Gastrocnemius medialis (tissue), 4 donors: ENCODE measurements at regions not wholly inside any gene's neighbourhood (a gene's known extent, or its start where the extent isn't known, plus 50 kb on each side); places are given as distances from the start of the nearest gene placed in this dataset.

ENCODE experiments used
- ATAC-seq, 2 donors: fragments of 150-250 bp; one replicate each; pipeline ENCODE4 v1.9.1; 2016
- DNase-seq, 2 donors: peaks; one replicate each; pipeline ENCODE4 v3.0.0-alpha.2; 2019
- H3K27ac ChIP-seq, 4 donors: fragments of 200-600 bp; sonication (generic); 1 replicate in 1 of 4; 2 replicates in 3 of 4; pipeline ENCODE4 v1.5.1; 2016 to 2018; ENCODE audit warnings: mild to moderate bottlenecking in 2 of 4, moderate library complexity in 1 of 4
- H3K27me3 ChIP-seq, 3 donors: fragments of 200-600 bp; sonication (generic) in 2 of 3; 1 replicate in 1 of 3; 2 replicates in 2 of 3; pipeline versions ENCODE4 v1.5.1 to v1.6.0; 2016 to 2019; ENCODE audit warnings: mild to moderate bottlenecking in 1 of 3, moderate library complexity in 1 of 3
- H3K36me3 ChIP-seq, 2 donors: fragments of 200-600 bp; sonication (generic) in 1 of 2; one replicate each; pipeline ENCODE4 v1.5.1; 2017 to 2018
- H3K4me1 ChIP-seq, 2 donors: fragments of 200-600 bp; sonication (generic) in 1 of 2; one replicate each; pipeline ENCODE4 v1.5.1; 2016 to 2017; ENCODE audit warnings: mild to moderate bottlenecking in 2 of 2
- H3K4me3 ChIP-seq, 4 donors: fragments of 200-600 bp; sonication (generic) in 3 of 4; 1 replicate in 1 of 4; 2 replicates in 3 of 4; pipeline ENCODE4 v1.5.1; 2016 to 2019; ENCODE audit warnings: mild to moderate bottlenecking in 2 of 4
- H3K9me3 ChIP-seq, 3 donors: fragments of 200-600 bp; sonication (generic) in 2 of 3; 1 replicate in 1 of 3; 2 replicates in 2 of 3; pipeline ENCODE4 v1.5.1; 2016 to 2019
- POLR2A ChIP-seq, 2 donors: fragments of 450-650 bp; IDR thresholded peaks; one replicate each; pipeline ENCODE4 v1.6.1; 2017; ENCODE audit warnings: antibody characterized with exemption in 2 of 2, mild to moderate bottlenecking in 2 of 2, moderate library complexity in 2 of 2
- in situ Hi-C, 4 donors: fragments of 200-750 bp; cut with MboI; loops; one replicate each; pipeline versions ENCODE4 v1.15.0 to v1.8.0; 2017; ENCODE audit warnings: low sequenced_read_pairs in 4 of 4
- intact Hi-C: fragments of 100-400 bp; cut with DNase I; formaldehyde crosslinking; loops from one replicate; pipeline ENCODE4 v1.15.1; 2023; ENCODE audit warnings: low total_unique reads
- TF ChIP-seq, protein P1 (sequence below), 5 experiments: fragments of 450-650 bp in 3 of 5; fragments of 200-600 bp in 2 of 5; sonication (generic) in 2 of 5; IDR thresholded peaks in 4 of 5; conservative IDR thresholded peaks in 1 of 5; 1 replicate in 4 of 5; 2 replicates in 1 of 5; pipeline ENCODE4 v1.5.1; 2016 to 2019; ENCODE audit warnings: antibody characterized with exemption in 5 of 5, mild to moderate bottlenecking in 3 of 5, moderate library complexity in 3 of 5

DNA sequence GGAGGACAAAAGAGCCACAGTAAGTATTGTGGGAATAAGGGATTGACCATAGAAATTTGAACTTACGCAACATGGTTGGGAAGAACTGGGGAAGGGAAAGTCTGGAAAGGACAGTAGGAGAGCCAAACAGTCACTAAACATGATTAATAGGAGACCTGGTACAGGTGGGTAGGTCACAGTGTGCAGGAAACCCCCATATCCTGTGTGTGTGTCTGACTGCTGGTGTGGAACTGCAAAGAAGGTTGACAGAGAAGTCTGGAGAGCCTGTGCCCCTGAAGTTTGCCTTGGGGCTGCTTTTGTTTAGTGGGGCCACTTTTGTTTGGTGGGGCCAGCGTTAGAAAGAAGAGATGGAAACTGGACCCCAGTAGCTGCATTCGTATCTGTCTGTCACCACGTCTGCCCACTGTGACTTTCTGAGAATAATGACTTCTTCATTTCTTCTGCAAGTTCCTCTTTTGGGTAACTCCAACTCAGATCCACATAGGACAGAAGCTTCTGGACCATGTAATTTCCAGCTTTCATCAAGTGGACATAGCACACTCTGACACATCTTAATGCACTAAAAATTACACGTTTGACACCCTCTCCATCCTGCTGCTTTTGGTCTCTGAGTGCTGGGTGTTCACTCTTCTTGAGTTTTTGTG, 126.8 kb upstream of the RAG2 start:
- H3K27ac ChIP-seq, result no peak overlapping the region
- no peak for TF ChIP-seq POLR2A (IDR thresholded peaks at IDR 0.05)
- TF ChIP-seq, protein P1, sequence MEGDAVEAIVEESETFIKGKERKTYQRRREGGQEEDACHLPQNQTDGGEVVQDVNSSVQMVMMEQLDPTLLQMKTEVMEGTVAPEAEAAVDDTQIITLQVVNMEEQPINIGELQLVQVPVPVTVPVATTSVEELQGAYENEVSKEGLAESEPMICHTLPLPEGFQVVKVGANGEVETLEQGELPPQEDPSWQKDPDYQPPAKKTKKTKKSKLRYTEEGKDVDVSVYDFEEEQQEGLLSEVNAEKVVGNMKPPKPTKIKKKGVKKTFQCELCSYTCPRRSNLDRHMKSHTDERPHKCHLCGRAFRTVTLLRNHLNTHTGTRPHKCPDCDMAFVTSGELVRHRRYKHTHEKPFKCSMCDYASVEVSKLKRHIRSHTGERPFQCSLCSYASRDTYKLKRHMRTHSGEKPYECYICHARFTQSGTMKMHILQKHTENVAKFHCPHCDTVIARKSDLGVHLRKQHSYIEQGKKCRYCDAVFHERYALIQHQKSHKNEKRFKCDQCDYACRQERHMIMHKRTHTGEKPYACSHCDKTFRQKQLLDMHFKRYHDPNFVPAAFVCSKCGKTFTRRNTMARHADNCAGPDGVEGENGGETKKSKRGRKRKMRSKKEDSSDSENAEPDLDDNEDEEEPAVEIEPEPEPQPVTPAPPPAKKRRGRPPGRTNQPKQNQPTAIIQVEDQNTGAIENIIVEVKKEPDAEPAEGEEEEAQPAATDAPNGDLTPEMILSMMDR (IDR thresholded peaks at IDR 0.05 in 4 of 5, conservative IDR thresholded peaks at IDR 0.05 in 1 of 5), result no peak
- no peak overlapping the region for H3K4me3 ChIP-seq
- no peak for DNase-seq
- in situ Hi-C loops (no loop called here), intact Hi-C loops (no loop called here)
- no peaks in the 10 kb centered on the region for H3K4me1 ChIP-seq
- H3K27me3 ChIP-seq, result no peaks in the 10 kb centered on the region
- no peak for ATAC-seq
- H3K9me3 ChIP-seq, result no peaks in the 10 kb centered on the region
- no peaks in the 10 kb centered on the region for H3K36me3 ChIP-seq

GRCh38 chr11:36722421-36722820, 124.4 kb upstream of the RAG2 start:
- Histone ChIP-seq H3K4me1 (no peaks in the 10 kb centered on the region), H3K9me3 (no peaks in the 10 kb centered on the region), H3K36me3 (no peaks in the 10 kb centered on the region), H3K27ac (no peak overlapping the region), H3K4me3 (no peak overlapping the region), H3K27me3 (no peaks in the 10 kb centered on the region)
- TF ChIP-seq POLR2A (IDR thresholded peaks at IDR 0.05), result no peak
- TF ChIP-seq, protein P1 (IDR thresholded peaks at IDR 0.05 in 4 of 5, conservative IDR thresholded peaks at IDR 0.05 in 1 of 5), result no peak
- in situ Hi-C loops, result no loop called here
- no peak for DNase-seq
- ATAC-seq, result no peak
- intact Hi-C loops, result no loop called here

DNA sequence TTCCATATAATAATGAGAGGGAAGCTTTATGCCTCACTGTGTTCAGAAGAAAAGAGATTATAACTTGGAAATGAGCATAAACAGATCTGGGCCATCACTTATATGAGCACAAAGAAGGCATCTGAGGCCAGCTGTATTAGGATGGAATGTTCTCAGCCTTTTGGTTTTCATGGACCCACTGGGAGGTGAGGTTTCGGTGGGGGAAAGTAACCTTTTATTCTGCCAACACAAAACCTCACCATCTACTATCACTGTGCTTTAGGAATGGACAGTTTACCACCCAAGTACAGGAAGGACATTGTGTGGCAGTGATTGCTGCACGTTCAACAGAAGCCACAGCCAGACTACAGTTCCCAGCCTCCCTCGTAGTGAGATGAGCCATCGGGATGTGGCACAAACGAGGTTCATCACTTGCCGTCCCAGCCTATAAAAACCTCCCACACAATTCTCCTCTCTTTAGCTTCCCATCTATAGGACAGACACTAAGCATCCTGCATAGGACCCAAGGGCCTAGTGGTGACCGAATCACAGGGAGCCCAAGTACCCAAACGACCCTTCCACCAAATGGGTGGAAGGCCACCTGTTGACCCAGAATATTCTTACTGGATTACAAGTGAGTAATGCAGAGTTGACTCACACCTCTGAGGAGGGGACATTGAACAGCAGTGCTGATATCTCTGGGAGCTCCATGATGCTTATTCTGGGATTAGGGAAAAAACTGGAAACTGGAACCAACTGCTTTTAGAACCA, 121.5 kb upstream of the RAG2 start:
- TF ChIP-seq, protein P1 (IDR thresholded peaks at IDR 0.05 in 4 of 5, conservative IDR thresholded peaks at IDR 0.05 in 1 of 5), result no peak
- TF ChIP-seq POLR2A (IDR thresholded peaks at IDR 0.05), result no peak
- ATAC-seq (no peak), DNase-seq (no peak)
- intact Hi-C loops (no loop called here), in situ Hi-C loops (no loop called here)
- H3K36me3 ChIP-seq, result no peaks in the 10 kb centered on the region
- no peaks in the 10 kb centered on the region for H3K9me3 ChIP-seq
- no peaks in the 10 kb centered on the region for H3K27me3 ChIP-seq
- no peak overlapping the region for H3K4me3 ChIP-seq
- no peak overlapping the region for H3K27ac ChIP-seq
- no peaks in the 10 kb centered on the region for H3K4me1 ChIP-seq

- TF ChIP-seq, protein P1 (IDR thresholded peaks at IDR 0.05 in 4 of 5, conservative IDR thresholded peaks at IDR 0.05 in 1 of 5), result no peak
- no peak for TF ChIP-seq POLR2A (IDR thresholded peaks at IDR 0.05)
- no peaks in the 10 kb centered on the region for H3K27me3 ChIP-seq
- no peak for DNase-seq
Observed at GRCh38 chr11:36718451-36718850, 120.4 kb upstream of the RAG2 start.

More at GRCh38 chr11:36718451-36718850, 120.4 kb upstream of the RAG2 start:
- no peaks in the 10 kb centered on the region for H3K9me3 ChIP-seq
- H3K4me3 ChIP-seq, result no peak overlapping the region
- no peak overlapping the region for H3K27ac ChIP-seq
- no peak for ATAC-seq
- H3K36me3 ChIP-seq, result no peaks in the 10 kb centered on the region
- H3K4me1 ChIP-seq, result no peaks in the 10 kb centered on the region
- in situ Hi-C loops (no loop called here), intact Hi-C loops (no loop called here)
